Smooth muscle cell (in vitro differentiated cells): ENCODE measurements at regions not wholly inside any gene's neighbourhood (a gene's known extent, or its start where the extent isn't known, plus 50 kb on each side); places are given as distances from the start of the nearest gene placed in this dataset.

Experiments used
- DNase-seq: peaks from one replicate; lab custom pipeline; 2025; ENCODE audit not compliant: unreplicated experiment; lab: John Stamatoyannopoulos, UW
- H2AFZ ChIP-seq: fragments of 200-600 bp; sonication (generic); 2 replicates; pipeline ENCODE4 v1.6.0; 2016; ENCODE audit warnings: antibody characterized with exemption, low read depth, mild to moderate bottlenecking
- H3F3A ChIP-seq: fragments of 200-600 bp; sonication (generic); 2 replicates; pipeline ENCODE4 v1.6.0; 2017; ENCODE audit warnings: antibody characterized with exemption, low read depth
- H3K27ac ChIP-seq: fragments of 200-600 bp; sonication (generic); 2 replicates; pipeline ENCODE4 v1.5.1; 2016; ENCODE audit warnings: low read depth, mild to moderate bottlenecking
- H3K27me3 ChIP-seq: fragments of 200-600 bp; sonication (generic); 2 replicates; pipeline ENCODE4 v1.6.1; 2016; ENCODE audit warnings: low read depth, mild to moderate bottlenecking
- H3K36me3 ChIP-seq: fragments of 200-600 bp; sonication (generic); 2 replicates; pipeline ENCODE4 v1.5.1; 2016; ENCODE audit warnings: low read depth
- H3K4me1 ChIP-seq: fragments of 200-600 bp; sonication (generic); 2 replicates; pipeline ENCODE4 v1.5.1; 2016; ENCODE audit warnings: low read depth
- H3K4me2 ChIP-seq: fragments of 200-600 bp; sonication (generic); 2 replicates; pipeline ENCODE4 v1.6.0; 2016; ENCODE audit warnings: mild to moderate bottlenecking
- H3K4me3 ChIP-seq: fragments of 200-600 bp; sonication (generic); 2 replicates; pipeline ENCODE4 v1.5.1; 2016; ENCODE audit warnings: mild to moderate bottlenecking
- H3K79me2 ChIP-seq: fragments of 200-600 bp; sonication (generic); 2 replicates; pipeline ENCODE4 v1.6.0; 2016; ENCODE audit warnings: low read depth, mild to moderate bottlenecking
- H3K9ac ChIP-seq: fragments of 200-600 bp; sonication (generic); 2 replicates; pipeline ENCODE4 v1.6.0; 2016; ENCODE audit warnings: low read depth
- H3K9me3 ChIP-seq: fragments of 200-600 bp; sonication (generic); replicated peaks from 2 replicates; pipeline ENCODE4 v1.5.1; 2016; ENCODE audit warnings: low read depth
- H4K20me1 ChIP-seq: fragments of 200-600 bp; sonication (generic); 2 replicates; pipeline ENCODE4 v1.6.0; 2016; ENCODE audit warnings: low read depth
- CTCF ChIP-seq: fragments of 200-600 bp; sonication (generic); IDR thresholded peaks from 2 replicates; pipeline ENCODE4 v1.5.1; 2017; ENCODE audit warnings: borderline replicate concordance, mild to moderate bottlenecking, antibody characterized with exemption; ENCODE audit not compliant: insufficient read depth, poor library complexity, severe bottlenecking
- WGBS: methylation state at CpG from one replicate; pipeline ENCODE4 v1.1.7; 2016; ENCODE audit warnings: low lambda C conversion rate; 5-methylcytosine and 5-hydroxymethylcytosine counted together

GRCh38 chr5:73381590-73382400 is 66.8 kb downstream of the FOXD1 start:
- H3K9ac ChIP-seq = no peak overlapping the region
- no peaks in the 10 kb centered on the region for H3K79me2 ChIP-seq
- no peak overlapping the region for H3K4me2 ChIP-seq
- no peaks in the 10 kb centered on the region for H3K27me3 ChIP-seq
- H3F3A ChIP-seq = no peaks in the 10 kb centered on the region
- H3K27ac ChIP-seq = no peak overlapping the region
- H3K36me3 ChIP-seq = peaks cover 12% of the 10 kb centered on the region
- no peaks in the 10 kb centered on the region for H4K20me1 ChIP-seq
- H3K9me3 ChIP-seq = peaks cover 17% of the 10 kb centered on the region
- TF ChIP-seq CTCF = no peak
- no peak overlapping the region for H2AFZ ChIP-seq
- no peak for DNase-seq
- peaks cover 5% of the 10 kb centered on the region for H3K4me1 ChIP-seq
- WGBS = 96% methylated on average over 55 of the region's 90 CpGs
- no peak overlapping the region for H3K4me3 ChIP-seq

- H3K4me2 ChIP-seq = no peak overlapping the region
- 95% methylated on average over 39 of the region's 54 CpGs for WGBS
- H3K36me3 ChIP-seq = peaks cover 12% of the 10 kb centered on the region
- H3K27me3 ChIP-seq = no peaks in the 10 kb centered on the region
- H3F3A ChIP-seq = no peaks in the 10 kb centered on the region
- H3K9ac ChIP-seq = no peak overlapping the region
- H3K79me2 ChIP-seq = no peaks in the 10 kb centered on the region
- H3K4me3 ChIP-seq = no peak overlapping the region
- no peak overlapping the region for H2AFZ ChIP-seq
- peaks cover 5% of the 10 kb centered on the region for H3K4me1 ChIP-seq
- no peak for DNase-seq
- peaks cover 17% of the 10 kb centered on the region for H3K9me3 ChIP-seq
- H4K20me1 ChIP-seq = no peaks in the 10 kb centered on the region
- TF ChIP-seq CTCF = no peak
- H3K27ac ChIP-seq = no peak overlapping the region
These were observed 67.6 kb downstream of the FOXD1 start for GRCh38 chr5:73380710-73381589.

- Histone ChIP-seq H3K27me3 (no peaks in the 10 kb centered on the region), H4K20me1 (no peaks in the 10 kb centered on the region), H3K79me2 (no peaks in the 10 kb centered on the region), H3K36me3 (peaks cover 10% of the 10 kb centered on the region), H3K4me1 (peaks cover 5% of the 10 kb centered on the region), H3K4me2 (no peak overlapping the region), H2AFZ (no peak overlapping the region), H3K27ac (no peak overlapping the region), H3K4me3 (no peak overlapping the region), H3K9ac (no peak overlapping the region), H3F3A (no peaks in the 10 kb centered on the region), H3K9me3 (peaks cover 14% of the 10 kb centered on the region)
- TF ChIP-seq CTCF = no peak
- WGBS = 96% methylated on average over 19 of the region's 19 CpGs
- no peak for DNase-seq
These were observed 68.5 kb downstream of the FOXD1 start for GRCh38 chr5:73380041-73380440.
